HG03108 (cell line): ENCODE measurements at regions not wholly inside any gene's neighbourhood (a gene's known extent, or its start where the extent isn't known, plus 50 kb on each side); places are given as distances from the start of the nearest gene placed in this dataset.
"Not testable (repeated sequence)": the region's sequence is repeated elsewhere in the genome, so short reads cannot be mapped to it uniquely, and the experiment has no call there.

Source experiments
- ATAC-seq: cut with Tn5 transposase; IDR thresholded peaks from one replicate; pipeline ENCODE4 v1.9.1; 2021; ENCODE audit warnings: moderate library complexity; ENCODE audit not compliant: unreplicated experiment

GRCh38 chr6:63010962-63011361 is 200.3 kb upstream of the FKBP1C start:
- not testable (repeated sequence) for ATAC-seq

GRCh38 chr6:63014290-63014689 is 197.0 kb upstream of the FKBP1C start:
- no peak for ATAC-seq

- ATAC-seq = no peak
Observed at GRCh38 chr6:63022631-63023030, 188.6 kb upstream of the FKBP1C start.

- ATAC-seq = no peak
Observed at GRCh38 chr6:63023726-63024125, 187.5 kb upstream of the FKBP1C start.

GRCh38 chr6:63049216-63049615 is 162.1 kb upstream of the FKBP1C start:
- no peak for ATAC-seq

- ATAC-seq = not testable (repeated sequence)
Observed at GRCh38 chr6:63053206-63053605, 158.1 kb upstream of the FKBP1C start.

GRCh38 chr6:63058601-63059000 is 152.7 kb upstream of the FKBP1C start:
- no peak for ATAC-seq

- no peak for ATAC-seq
Observed at GRCh38 chr6:63063631-63064271, 147.5 kb upstream of the FKBP1C start.

- ATAC-seq = no peak
Observed at GRCh38 chr6:63066055-63066704, 145.1 kb upstream of the FKBP1C start.

GRCh38 chr6:63094947-63095346 is 116.3 kb upstream of the FKBP1C start:
- no peak for ATAC-seq

GRCh38 chr6:63097222-63097621 is 114.0 kb upstream of the FKBP1C start:
- ATAC-seq = peak; percentile 54

- no peak for ATAC-seq
Observed at GRCh38 chr6:63098789-63099188, 112.5 kb upstream of the FKBP1C start.

GRCh38 chr6:63099772-63100459 is 111.4 kb upstream of the FKBP1C start:
- ATAC-seq = no peak

GRCh38 chr6:63114610-63115211 is 96.6 kb upstream of the FKBP1C start:
- no peak for ATAC-seq

- no peak for ATAC-seq
Observed at GRCh38 chr6:63121166-63121565, 90.1 kb upstream of the FKBP1C start.

- no peak for ATAC-seq
Observed at GRCh38 chr6:63140114-63140513, 71.2 kb upstream of the FKBP1C start.

GRCh38 chr6:63140692-63141318 is 70.5 kb upstream of the FKBP1C start:
- ATAC-seq = no peak

GRCh38 chr6:63149730-63150129 is 61.5 kb upstream of the FKBP1C start:
- no peak for ATAC-seq

GRCh38 chr6:63154535-63154934 is 56.7 kb upstream of the FKBP1C start:
- no peak for ATAC-seq
